B cell (primary cell): ENCODE measurements at regions not wholly inside any gene's neighbourhood (a gene's known extent, or its start where the extent isn't known, plus 50 kb on each side); places are given as distances from the start of the nearest gene placed in this dataset.

Experiments
- ATAC-seq: fragments of 200-7000 bp; cut with Tn5 transposase; one replicate; pipeline ENCODE4 v1.10.0; 2021; ENCODE audit warnings: low read depth, mild to moderate bottlenecking, moderate number of reproducible peaks, moderate library complexity
- CTCF ChIA-PET: fragments of 350-600 bp; sonication (Branson Sonifier 250); formaldehyde crosslinking; loops from one replicate; lab custom pipeline; 2021; ENCODE audit warnings: antibody characterized with exemption, inconsistent platforms; lab: Charles Lee
- POLR2A ChIA-PET: fragments of 350-600 bp; sonication (Branson Sonifier 250); formaldehyde crosslinking; loops from one replicate; lab custom pipeline; 2021; ENCODE audit warnings: antibody characterized with exemption; lab: Charles Lee
- DNase-seq: peaks from one replicate; pipeline ENCODE4 v3.0.0; 2013
- H2AFZ ChIP-seq: 2 replicates; pipeline ENCODE4 v1.6.1; 2012; ENCODE audit warnings: mild to moderate bottlenecking, low read depth, low read length; ENCODE audit not compliant: insufficient read depth, poor library complexity, severe bottlenecking
- H3K27ac ChIP-seq, 2 donors: 1 replicate in 1 of 2; 2 replicates in 1 of 2; pipeline ENCODE4 v1.5.1; 2012 to 2013; ENCODE audit warnings: low read length in 2 of 2, mild to moderate bottlenecking in 2 of 2, moderate library complexity in 1 of 2
- H3K27me3 ChIP-seq, 4 experiments: fragments of 200-600 bp in 1 of 4; sonication (generic) in 1 of 4; replicated peaks in 1 of 4; 1 replicate in 2 of 4; 2 replicates in 2 of 4; pipeline versions ENCODE4 v1.6.1 to v1.7.0; 2013 to 2016; ENCODE audit warnings: low read length in 3 of 4, mild to moderate bottlenecking in 2 of 4, mixed read lengths in 1 of 4, moderate library complexity in 1 of 4; ENCODE audit not compliant: insufficient read depth in 4 of 4, control insufficient read depth in 3 of 4; ENCODE audit errors: control extremely low read depth in 1 of 4
- H3K36me3 ChIP-seq, 2 experiments: replicated peaks in 1 of 2; 1 replicate in 1 of 2; 2 replicates in 1 of 2; pipeline versions ENCODE4 v1.6.1 to v1.7.1; 2013; ENCODE audit warnings: low read length in 1 of 2; ENCODE audit not compliant: insufficient read depth in 2 of 2, control insufficient read depth in 1 of 2; ENCODE audit errors: control extremely low read depth in 1 of 2, extremely low read depth in 1 of 2
- H3K4me1 ChIP-seq, 2 donors: fragments of 200-600 bp in 1 of 2; sonication (generic) in 1 of 2; 1 replicate in 1 of 2; 2 replicates in 1 of 2; pipeline versions ENCODE4 v1.5.1 to v1.6.1; 2013 to 2017; ENCODE audit warnings: low read length in 2 of 2; ENCODE audit not compliant: control insufficient read depth in 2 of 2, insufficient read depth in 2 of 2
- H3K4me2 ChIP-seq: replicated peaks from 2 replicates; pipeline ENCODE3; 2012; ENCODE audit warnings: mild to moderate bottlenecking, low read depth, low read length; ENCODE audit not compliant: poor library complexity, severe bottlenecking
- H3K4me3 ChIP-seq, 5 experiments: fragments of 200-600 bp in 1 of 5; sonication (generic) in 1 of 5; 1 replicate in 3 of 5; 2 replicates in 2 of 5; pipeline versions ENCODE4 v1.5.1 to v1.7.0; 2011 to 2016; ENCODE audit warnings: low read length in 4 of 5, mild to moderate bottlenecking in 4 of 5, low read depth in 2 of 5, control low read depth in 1 of 5, moderate library complexity in 1 of 5; ENCODE audit not compliant: insufficient read depth in 1 of 5; ENCODE audit errors: control extremely low read depth in 1 of 5, extremely low read depth in 1 of 5
- H3K79me2 ChIP-seq: fragments of 200-600 bp; sonication (generic); one replicate; pipeline ENCODE4 v1.6.0; 2016; ENCODE audit warnings: low read length; ENCODE audit not compliant: control insufficient read depth, insufficient read depth
- H3K9ac ChIP-seq: fragments of 200-600 bp; sonication (generic); 2 replicates; pipeline ENCODE4 v1.6.1; 2017; ENCODE audit warnings: mild to moderate bottlenecking, low read length, moderate library complexity
- H3K9me3 ChIP-seq, 3 donors: one replicate each; pipeline versions ENCODE4 v1.6.1 to v1.7.1; 2013; ENCODE audit warnings: low read length in 2 of 3; ENCODE audit not compliant: control insufficient read depth in 2 of 3, insufficient read depth in 1 of 3; ENCODE audit errors: control extremely low read depth in 1 of 3
- H4K20me1 ChIP-seq: 2 replicates; pipeline ENCODE4 v1.6.0; 2012; ENCODE audit warnings: mild to moderate bottlenecking, low read length; ENCODE audit not compliant: insufficient read depth, control insufficient read depth, poor library complexity, severe bottlenecking
- H3K27ac Mint-ChIP-seq: one replicate; pipeline ENCODE4 v1.8.0; 2021; ENCODE audit warnings: mixed read lengths
- H3K27me3 Mint-ChIP-seq: one replicate; pipeline ENCODE4 v1.8.0; 2021; ENCODE audit warnings: mixed read lengths
- H3K4me1 Mint-ChIP-seq: one replicate; pipeline ENCODE4 v1.8.0; 2021; ENCODE audit warnings: mixed read lengths
- H3K4me3 Mint-ChIP-seq: one replicate; pipeline ENCODE4 v1.8.0; 2021; ENCODE audit warnings: mixed read lengths
- H3K9me3 Mint-ChIP-seq: one replicate; pipeline ENCODE4 v1.8.0; 2022; ENCODE audit warnings: mixed read lengths; ENCODE audit not compliant: insufficient read depth
- EZH2 ChIP-seq: IDR thresholded peaks from 2 replicates; pipeline ENCODE4 v1.6.1; 2012; ENCODE audit warnings: borderline replicate concordance, low read depth, mild to moderate bottlenecking, moderate library complexity, low read length; ENCODE audit not compliant: insufficient read depth, poor library complexity, severe bottlenecking
- WGBS: methylation state at CpG from one replicate; pipeline ENCODE4 v1.1.5; 2013; ENCODE audit warnings: missing lambda C conversion rate; ENCODE audit not compliant: insufficient coverage; 5-methylcytosine and 5-hydroxymethylcytosine counted together
- intact Hi-C: fragments of 100-400 bp; cut with micrococcal nuclease; formaldehyde crosslinking; loops from one replicate; pipeline ENCODE4 v1.10.0; 2022
- TF ChIP-seq, protein P1 (sequence below): fragments of 200-600 bp; IDR thresholded peaks from one replicate; pipeline ENCODE4 v1.8.0; 2022; ENCODE audit warnings: antibody characterized with exemption, mild to moderate bottlenecking

DNA sequence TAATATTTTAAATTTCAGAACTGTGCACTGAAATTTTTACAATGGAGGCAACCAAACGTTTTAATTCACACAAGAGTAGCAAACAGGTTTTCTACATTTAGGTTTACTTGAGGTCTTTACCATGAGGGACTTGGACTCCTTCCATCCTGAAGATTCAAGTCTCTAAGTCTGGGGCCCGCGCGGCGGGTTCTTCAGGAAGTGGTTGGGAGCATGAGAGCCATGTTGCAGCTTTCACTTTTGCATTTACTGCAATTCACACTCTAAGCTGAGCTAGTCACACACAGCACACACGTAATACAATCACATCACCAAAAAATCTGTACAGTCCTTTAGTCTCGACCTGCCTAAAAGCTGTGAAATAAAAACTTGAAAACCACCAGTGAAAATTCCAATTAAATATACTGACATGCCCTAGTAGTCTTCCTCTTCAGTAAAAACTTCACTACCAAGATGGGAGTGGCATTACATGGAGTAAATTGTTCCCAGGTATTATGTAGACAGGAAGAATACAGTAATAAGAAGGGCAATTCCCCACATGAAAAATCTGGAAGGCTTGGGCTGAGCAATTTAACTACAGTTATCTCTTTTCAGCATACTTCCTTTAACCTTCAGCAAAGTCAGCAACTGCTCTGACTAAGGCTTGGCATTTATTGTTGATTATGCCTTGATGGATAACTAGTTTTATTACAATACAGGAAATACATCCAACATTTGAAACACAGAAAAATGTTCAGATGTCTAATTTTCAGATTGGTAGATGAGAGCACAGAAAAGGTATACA is 571.1 kb upstream of the DIPK2B start:
- intact Hi-C loops, result no loop called here
- Histone ChIP-seq H3K27ac (peak overlapping the region; percentile 65 to 80), H3K27me3 (no peaks in the 10 kb centered on the region), H3K9ac (peak overlapping the region; percentile 71), H3K9me3 (no peaks in the 10 kb centered on the region), H3K4me1 (peaks cover 14 to 17% of the 10 kb centered on the region in 2 donors), H4K20me1 (no peaks in the 10 kb centered on the region), H3K36me3 (no peaks in the 10 kb centered on the region), H3K4me3 (peak overlapping the region; percentile 1 to 73 (median 41)), H2AFZ (peak overlapping the region; percentile 54), H3K79me2 (peaks cover 35% of the 10 kb centered on the region), H3K4me2 (peak overlapping the region; percentile 71)
- Mint-ChIP-seq H3K9me3 (no peaks in the 10 kb centered on the region), H3K4me1 (peaks cover 31% of the 10 kb centered on the region), H3K4me3 (peak overlapping the region; percentile 92), H3K27me3 (no peaks in the 10 kb centered on the region), H3K27ac (peak overlapping the region; percentile 95)
- TF ChIP-seq, protein P1, sequence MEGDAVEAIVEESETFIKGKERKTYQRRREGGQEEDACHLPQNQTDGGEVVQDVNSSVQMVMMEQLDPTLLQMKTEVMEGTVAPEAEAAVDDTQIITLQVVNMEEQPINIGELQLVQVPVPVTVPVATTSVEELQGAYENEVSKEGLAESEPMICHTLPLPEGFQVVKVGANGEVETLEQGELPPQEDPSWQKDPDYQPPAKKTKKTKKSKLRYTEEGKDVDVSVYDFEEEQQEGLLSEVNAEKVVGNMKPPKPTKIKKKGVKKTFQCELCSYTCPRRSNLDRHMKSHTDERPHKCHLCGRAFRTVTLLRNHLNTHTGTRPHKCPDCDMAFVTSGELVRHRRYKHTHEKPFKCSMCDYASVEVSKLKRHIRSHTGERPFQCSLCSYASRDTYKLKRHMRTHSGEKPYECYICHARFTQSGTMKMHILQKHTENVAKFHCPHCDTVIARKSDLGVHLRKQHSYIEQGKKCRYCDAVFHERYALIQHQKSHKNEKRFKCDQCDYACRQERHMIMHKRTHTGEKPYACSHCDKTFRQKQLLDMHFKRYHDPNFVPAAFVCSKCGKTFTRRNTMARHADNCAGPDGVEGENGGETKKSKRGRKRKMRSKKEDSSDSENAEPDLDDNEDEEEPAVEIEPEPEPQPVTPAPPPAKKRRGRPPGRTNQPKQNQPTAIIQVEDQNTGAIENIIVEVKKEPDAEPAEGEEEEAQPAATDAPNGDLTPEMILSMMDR, result no peak
- no peak for TF ChIP-seq EZH2
- DNase-seq (peak; percentile 64), ATAC-seq (peak; percentile 39)
- CTCF ChIA-PET, result no interaction called here
- no CpG with 5 or more reads among the region's 7 CpGs for WGBS
- POLR2A ChIA-PET, result interaction anchor here (0.5 to 2.7 kb wide), 3 partner anchors 12 to 50 kb away, joined by 4 to 12 read pairs (median 8); no protein-coding TSS in a partner anchor

DNA sequence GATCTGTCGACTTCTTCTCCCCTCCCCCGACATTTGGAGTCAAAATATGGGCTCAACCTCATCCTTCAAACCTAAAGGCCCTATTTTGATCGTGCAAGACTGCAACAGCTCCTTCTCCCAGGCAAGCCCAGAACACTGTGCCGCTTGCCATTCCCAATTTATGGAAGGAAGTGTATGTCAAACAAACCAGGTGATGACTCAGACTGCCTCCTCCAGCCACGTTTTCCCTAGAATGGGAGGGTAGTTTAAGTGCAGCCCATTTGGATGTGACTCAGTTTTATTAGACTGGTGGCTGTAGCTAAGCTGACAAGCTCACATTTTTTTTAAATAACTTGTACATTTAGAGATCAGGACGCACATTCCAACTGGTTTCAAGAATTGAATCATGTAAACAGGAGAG is 570.4 kb upstream of the DIPK2B start:
- ATAC-seq (no peak), DNase-seq (peak; percentile 25)
- Histone ChIP-seq H3K4me3 (peak overlapping the region in 4 of 5 experiments; percentile 27 to 73 (median 42)), H4K20me1 (no peaks in the 10 kb centered on the region), H3K27me3 (no peaks in the 10 kb centered on the region), H3K9me3 (no peaks in the 10 kb centered on the region), H2AFZ (peak overlapping the region; percentile 54), H3K4me1 (peaks cover 14 to 17% of the 10 kb centered on the region in 2 donors), H3K27ac (peak overlapping the region; percentile 65 to 80), H3K4me2 (peak overlapping the region; percentile 71), H3K79me2 (peaks cover 40% of the 10 kb centered on the region), H3K36me3 (no peaks in the 10 kb centered on the region), H3K9ac (peak overlapping the region; percentile 71)
- no peaks in the 10 kb centered on the region for H3K27me3 Mint-ChIP-seq
- intact Hi-C loops, result no loop called here
- H3K4me1 Mint-ChIP-seq, result peaks cover 37% of the 10 kb centered on the region
- H3K27ac Mint-ChIP-seq, result peak overlapping the region; percentile 95
- H3K9me3 Mint-ChIP-seq, result no peaks in the 10 kb centered on the region
- ChIA-PET CTCF (interaction anchor here (0.6 kb wide), 1 partner anchor 1174 kb away, joined by 3 read pairs; no protein-coding TSS in a partner anchor), POLR2A (interaction anchor here (2.7 kb wide), 1 partner anchor 12 kb away, joined by 12 read pairs; no protein-coding TSS in a partner anchor)
- 49% methylated on average over 2 of the region's 6 CpGs for WGBS
- TF ChIP-seq EZH2, result no peak
- peak overlapping the region; percentile 92 for H3K4me3 Mint-ChIP-seq
